Activated CD8-positive, alpha-beta memory T cell treated with anti-CD3 and anti-CD28 coated beads, Interleukin-2, amount 50 U/mL, for 4 hours (primary cell): ENCODE measurements at regions not wholly inside any gene's neighbourhood (a gene's known extent, or its start where the extent isn't known, plus 50 kb on each side); places are given as distances from the start of the nearest gene placed in this dataset.
"Not testable (repeated sequence)": the region's sequence is repeated elsewhere in the genome, so short reads cannot be mapped to it uniquely, and the experiment has no call there.

Experiments
- DNase-seq: peaks from one replicate; pipeline ENCODE4 v3.0.0-alpha.2; 2020

DNA sequence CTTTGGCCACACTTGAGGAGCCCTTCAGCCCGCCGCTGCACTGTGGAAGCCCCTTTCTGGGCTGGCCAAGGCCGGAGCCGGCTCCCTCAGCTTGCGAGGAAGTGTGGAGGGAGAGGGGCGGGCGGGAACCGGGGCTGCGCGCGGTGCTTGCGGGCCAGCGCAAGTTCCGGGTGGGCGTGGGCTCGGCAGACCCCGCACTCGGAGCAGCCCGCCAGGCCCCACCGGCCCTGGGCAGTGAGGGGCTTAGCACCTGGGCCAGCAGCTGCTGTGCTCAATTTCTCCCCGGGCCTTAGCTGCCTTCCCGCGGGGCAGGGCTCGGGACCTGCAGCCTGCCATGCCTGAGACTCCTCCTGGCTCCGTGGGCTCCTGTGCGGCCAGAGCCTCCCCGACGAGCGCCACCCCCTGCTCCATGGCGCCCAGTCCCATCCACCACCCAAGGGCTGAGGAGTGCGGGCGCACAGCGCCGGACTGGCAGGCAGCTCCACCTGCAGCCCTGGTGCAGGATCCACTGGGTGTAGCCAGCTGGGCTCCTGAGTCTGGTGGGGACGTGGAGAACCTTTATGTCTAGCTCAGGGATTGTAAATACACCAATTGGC lies 129.2 kb downstream of the MRPL14 start:
- not testable (repeated sequence) for DNase-seq

DNA sequence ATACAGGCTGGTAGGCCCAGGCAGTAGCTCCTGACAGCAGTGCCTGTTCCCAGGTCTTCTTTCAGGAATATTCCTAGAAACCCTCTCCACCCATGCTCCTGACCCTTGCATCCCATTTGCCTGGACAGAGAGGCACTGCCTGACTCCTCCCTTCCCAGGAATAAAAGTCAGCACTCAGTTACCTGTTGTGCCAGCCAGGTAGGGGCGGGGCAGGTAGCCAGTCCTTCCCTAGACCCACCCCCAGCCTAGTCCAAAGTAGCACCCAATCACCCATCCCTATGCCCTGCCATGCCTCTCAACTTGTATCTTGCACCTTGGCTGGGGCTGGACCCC lies 129.9 kb downstream of the MRPL14 start:
- no peak for DNase-seq

DNA sequence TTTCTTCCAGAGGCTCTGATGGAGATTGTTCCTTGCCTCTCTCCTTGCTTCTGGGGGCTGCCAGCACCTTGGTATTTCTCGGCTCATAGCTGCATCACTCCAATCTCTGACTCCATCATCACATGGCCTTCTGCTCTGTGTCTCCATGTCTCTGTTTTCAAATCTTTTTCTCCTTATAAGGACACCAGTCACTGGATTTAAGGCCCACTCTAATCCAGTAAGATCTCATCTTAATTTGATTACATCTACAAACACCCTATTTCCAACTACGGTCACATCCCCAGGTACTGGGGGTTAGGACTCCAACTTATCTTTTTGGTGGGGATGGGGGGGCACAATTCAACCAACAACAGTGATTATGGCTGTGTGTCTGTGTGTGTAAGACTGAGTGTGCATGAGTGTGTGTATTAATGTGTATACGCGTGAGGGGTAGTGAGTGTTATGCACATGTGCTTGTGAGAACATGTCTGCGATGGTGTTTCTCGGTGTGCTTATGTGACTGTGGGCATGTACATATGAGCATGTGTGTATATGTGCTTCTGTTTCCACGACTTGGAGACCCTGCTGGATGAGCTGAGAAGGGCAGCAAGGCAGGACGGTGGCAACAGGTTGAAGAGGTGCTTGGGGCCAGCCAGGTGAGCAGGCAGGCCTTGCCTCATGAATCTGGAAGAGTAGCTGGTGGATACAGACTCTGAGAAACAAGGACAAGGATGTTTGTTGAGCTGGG lies 130.5 kb downstream of the MRPL14 start:
- no peak for DNase-seq

DNA sequence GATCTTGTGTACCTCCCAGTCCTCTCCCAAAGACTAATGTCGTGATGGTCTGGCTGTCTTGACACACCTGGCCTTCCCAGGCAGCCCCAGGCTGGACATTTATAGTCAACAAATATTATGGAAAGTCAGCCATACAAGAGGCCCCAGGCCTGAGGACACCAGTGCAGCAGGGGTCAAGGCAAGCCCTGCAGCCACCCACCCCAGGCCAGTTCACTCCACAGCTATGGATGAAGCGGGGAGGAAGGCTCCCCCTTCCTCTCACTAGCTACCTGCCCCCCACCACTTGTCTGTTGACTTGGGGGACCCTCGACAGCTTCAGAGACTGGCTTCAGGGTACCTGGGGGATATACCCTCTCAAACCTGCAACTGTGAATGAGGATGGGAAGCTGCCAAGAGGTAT lies 132.1 kb downstream of the MRPL14 start:
- DNase-seq = no peak

DNA sequence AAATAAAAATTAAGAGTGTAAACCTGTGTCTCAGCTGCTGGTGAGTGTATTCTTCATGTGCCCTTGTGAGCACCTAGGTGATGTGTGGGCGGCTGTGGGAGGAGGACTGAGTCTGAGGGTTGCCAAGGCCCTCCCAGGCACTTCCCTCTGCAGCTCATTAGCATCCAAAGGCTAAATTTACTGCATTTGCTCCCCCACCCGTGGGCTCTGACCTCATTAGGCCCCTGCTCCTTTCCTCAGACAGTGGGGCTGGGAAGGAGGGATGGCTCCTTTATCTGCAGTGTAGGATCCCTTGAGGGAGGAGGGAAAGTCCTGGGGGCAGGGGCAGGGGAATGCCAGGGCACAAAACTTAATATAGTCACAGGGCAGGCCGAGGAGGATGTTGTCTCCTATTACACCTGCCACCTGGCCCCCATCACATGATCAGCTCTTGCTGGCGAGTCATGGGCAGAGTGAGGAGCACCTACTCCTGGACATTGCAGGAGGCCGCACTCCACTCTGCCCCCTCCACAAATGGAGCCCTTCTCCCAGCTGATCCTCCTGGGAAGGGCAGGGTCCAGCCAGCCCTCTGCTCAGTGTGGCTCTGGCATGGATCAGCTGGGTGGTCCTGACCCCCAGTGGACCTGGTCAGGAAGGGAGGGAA lies 133.2 kb downstream of the MRPL14 start:
- DNase-seq = no peak

DNA sequence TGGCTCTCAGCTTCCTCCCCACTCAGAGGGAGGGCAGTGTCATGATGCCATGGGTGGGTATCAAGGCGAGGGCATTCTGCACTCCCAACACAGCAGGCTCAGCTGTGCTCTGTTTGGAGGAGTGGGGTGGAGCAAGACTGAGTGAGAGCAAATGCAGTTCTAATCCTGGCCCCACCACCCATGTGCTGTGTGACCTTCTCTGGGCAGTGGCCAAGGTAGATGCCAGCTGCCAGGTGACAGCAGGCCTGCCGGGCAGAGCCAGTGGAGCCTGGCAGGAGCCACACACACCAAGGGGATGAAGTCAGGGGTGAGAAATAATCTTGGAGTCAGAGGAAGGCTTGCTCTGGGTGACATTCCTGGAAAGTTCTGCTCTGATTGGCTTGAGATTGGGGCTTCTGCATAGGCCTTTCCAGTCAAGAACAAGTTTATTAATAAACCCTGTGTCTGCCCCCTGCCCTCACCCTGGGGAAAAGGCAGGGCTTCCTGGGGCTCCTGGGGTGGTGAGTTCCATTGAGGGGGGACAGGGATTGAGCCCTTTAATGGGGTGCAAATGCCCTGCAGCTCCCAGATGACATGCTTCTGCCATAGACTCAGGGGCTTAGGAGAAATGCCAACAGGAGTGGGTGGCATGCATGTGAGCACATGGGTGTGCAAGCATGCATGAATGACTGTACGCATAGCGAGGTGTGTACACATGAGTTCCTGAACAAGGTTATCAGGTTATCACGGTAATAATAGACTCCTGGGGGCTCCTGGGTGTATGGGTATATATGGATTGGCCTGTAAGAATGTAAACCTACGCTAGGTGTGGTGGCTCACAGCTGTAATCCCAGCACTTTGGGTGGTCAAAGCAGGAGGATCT lies 134.2 kb downstream of the MRPL14 start:
- DNase-seq = no peak

DNA sequence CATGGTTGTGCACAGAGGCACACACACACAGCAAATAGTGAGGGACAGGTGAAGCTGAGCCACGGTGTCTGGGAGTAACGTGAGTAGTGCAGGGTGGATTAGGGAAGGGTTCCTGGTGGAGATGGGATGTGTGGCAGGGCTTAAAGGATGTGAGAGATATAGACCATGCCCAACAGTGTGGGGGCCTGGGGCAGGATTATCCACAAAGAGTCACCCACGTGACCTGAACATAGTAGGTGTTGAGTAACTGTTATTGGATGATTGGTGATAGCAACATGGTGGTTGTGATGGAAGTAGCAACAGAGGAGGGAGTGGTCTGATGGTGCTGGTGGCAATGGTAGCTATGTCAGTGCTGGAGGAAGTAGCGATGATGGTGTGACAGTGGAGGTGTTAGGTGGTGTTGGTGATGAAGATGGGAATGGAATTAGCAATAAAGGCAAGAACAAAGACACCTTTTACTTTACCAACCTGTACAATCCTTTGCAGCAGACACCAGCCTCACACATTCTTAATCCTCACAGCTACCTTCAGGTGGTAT lies 135.1 kb downstream of the MRPL14 start:
- no peak for DNase-seq

DNA sequence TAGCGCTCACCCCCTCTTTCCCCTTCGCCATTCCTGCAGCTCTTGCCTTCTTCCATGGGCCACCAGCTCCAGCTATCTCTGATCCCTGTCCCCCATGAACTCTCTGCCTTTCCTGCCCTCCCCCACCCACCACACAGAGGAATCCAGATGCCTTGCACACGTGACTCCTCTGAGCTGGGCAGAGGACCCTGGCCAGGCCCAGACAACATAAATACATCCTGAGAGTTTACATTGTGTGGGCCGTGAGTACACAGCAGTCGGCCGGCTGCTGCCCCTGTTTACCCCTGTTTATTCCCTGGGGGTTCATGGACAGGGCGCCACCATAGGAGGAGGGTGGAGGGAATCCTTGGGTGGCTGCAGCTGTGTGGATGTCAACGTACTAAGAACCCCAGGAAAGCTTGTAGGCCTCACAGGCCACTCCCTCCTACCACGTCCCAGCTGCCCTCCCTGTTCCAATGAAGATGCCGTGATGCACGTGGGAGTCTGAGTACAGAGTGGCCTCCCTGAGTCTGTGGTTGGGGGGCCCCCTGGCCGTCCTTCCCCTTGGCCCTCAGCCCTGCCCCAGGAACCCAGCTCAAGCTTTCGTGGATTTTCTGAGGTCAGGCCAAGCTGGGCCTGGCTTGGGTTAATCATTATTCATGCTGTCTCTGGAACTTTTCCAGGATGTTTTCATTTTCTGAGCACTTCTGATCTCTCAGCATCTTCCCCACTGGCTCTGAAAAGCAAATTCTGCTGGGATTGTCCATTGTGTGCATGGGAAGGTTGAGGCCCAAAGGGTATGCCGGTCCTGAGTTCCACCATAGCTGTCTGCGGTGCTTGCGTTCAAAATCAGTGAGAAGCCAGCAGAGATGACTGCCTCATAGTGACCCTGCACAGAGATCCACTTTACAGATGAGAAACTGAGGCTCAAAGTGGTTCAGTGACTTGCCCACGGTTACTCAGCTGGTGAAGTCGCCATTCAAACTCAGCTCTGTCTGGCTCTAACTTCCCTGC lies 136.3 kb downstream of the MRPL14 start:
- no peak for DNase-seq

DNA sequence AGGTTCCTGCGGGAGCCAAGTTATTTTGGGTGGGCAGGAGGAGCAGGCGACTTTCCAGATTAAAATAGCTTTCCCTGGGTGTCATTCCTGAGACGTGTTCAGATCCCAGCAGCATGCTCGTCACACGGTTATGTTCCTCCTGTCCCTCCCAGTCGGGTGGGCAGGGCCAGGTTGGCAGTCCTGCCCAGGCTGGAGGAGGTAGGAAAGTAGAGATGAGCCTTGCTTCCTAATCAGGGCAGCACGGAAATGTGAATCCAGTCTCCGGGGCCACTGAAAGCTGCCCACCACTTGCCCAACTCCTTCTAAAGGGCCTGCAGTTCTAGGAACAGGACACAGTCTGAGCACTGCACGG lies 137.0 kb downstream of the MRPL14 start:
- no peak for DNase-seq

DNA sequence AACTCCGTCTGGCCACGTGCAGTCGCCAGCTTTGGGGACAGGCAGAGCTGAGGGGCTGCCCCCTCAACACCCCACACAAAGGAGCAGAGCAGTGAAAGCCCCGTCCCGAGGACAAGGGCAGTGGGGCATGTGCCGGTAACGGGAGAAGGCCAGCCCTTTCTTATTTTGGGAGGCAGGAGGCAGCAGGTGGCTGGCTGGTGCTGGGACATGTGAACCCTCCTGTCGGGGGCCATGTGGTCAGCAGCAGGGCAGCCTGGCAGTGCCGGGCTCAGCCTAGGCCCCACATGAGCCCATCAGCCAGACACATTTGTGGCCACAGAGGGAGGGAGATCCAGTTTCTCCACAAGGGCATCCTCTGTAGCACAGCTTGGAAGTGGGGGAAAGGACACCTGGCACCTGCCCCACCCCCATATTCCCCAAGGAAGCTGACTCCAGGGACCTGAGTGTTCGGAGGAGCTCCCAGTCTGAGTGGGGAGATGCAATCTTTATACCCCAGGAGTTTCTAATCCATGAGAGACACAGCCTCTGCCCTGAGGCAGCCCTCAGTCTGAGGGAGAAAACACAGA lies 137.6 kb downstream of the MRPL14 start:
- no peak for DNase-seq

DNA sequence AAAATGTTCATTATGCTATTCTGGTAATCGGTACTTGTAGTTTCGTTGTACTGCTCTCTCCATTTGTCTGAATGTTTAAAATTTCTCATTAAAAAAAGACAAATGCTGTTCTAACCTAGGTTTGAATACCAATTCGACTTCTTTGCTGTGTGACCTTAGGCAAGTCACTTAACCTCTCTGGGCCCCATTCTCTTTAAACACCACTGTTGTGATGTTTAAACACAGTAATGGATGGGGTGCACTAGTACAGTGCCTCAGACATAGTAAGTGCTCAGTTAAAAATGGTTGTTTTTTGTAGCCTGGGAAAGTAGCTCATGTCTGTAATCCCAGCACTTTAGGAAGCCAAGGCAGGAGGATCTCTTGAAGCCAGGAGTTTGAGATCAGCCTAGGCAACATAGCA lies 138.5 kb downstream of the MRPL14 start:
- no peak for DNase-seq

DNA sequence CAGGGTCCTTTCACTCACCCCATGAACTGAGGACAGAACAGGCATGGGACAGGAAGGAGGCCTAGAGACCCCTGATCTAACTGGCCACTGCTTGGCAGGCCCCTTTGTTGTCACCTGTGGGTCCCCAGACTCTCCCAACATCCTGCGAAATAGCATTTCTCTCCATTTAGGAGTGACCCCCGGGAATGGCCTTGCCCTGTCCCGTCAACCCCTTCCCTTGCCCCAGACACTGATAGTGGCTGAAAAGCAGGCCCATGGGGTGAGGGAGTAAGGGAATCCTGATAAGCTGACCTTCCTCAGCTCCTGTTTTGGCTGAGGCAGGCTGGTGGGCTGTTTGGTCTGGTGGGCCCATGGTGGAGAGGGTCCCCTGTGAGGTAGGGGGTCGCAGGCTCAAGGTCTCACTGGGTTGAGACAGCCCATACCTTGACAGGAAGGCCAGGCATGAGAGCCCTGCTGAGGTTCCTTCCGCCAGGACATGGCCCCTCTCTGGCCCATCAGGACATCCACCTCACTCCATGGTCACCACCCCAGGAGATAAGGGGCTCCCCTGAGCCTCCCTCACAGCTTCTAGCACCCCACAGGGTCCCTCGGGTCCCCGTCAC lies 139.3 kb downstream of the MRPL14 start:
- DNase-seq = no peak

DNA sequence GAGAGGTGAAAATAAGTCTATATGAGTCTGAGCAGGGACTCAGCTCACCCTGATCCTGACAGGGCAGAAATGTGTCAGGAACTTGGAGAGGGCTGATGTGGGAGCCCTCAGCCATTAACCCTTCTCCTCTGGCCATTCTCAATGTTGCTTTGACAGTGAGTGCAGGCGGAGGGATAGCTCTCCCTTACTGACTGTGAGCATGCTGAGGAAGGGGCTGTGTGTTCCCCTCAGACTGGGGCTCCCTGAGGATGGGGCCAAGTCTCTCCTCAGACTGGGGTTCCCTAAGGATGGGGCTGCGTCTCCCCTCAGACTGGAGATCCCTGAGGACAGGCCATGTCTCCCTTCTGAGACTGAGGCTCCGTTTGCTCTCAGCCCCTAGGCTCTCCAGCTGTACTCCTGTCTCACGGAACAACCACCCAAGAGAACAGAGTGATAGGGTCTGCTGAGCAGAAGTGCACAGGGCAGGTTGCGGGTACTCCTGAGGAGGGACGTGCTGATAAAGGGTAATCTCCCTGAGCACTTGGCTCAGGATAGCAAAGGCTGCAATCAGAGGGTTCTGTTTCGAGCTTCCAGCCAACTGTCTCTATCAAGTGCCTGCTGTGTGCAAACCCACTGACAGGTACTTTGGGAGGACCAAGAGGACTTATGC lies 141.0 kb downstream of the MRPL14 start:
- DNase-seq = no peak

DNA sequence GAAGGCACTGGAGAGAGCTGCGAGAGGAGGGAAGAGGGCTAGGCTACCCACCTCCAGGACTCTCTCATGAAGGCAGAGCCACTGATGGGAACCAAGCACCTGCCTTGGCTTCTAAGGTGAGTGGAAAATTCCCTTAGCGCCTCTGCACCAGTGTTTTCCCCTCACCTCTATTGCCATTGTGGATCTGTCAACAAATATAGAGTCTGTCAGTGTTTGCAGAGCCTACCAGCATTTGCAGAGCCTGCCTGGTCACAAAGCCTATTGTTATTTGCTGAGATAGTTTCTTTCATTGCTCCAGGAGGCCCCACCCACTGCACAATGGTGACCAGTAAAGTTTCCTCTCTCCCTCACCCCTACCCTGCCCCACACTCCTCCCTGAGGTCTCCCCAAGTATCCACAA lies 141.9 kb downstream of the MRPL14 start:
- no peak for DNase-seq

DNA sequence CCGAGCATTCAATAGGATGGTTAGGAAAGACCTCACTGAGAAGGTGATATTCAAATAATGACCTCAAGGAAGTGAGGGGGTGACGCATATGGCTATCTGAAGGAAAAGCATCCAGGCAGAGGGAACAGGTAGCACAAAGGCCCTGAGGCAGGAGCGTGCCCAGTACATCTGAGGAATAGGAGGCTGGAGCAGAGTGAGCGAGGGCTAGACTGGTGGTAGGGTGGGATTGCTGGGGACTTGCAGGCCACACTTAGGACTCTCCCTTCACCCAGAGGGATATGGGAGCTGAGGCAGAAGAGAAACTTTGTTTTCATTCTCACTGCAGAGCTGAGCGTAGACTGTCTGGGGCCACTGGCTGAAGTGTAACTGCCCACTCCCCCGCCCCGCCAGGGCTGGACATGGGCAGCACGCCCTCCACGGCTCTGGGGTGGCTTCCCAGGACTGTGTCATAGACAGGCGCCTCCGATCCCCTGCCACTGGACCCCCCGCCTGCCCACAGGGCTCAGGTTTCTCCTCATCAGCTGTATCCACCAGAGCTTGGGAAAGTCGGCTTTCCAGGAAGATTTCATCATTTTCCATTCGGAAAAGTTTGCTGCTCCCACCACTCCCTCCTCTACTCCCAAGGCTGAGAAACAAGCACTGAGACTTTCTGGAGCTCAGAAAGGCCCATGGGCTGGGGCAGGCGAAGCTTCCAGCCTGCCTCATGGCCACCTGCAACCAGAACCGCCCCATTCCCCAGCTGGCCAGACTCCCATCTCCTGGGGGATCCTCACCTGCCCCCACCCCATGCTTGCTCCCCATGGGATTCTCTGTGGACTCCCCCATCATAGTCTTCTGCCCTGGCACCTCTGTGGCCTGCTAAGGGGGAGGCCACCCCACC lies 142.6 kb downstream of the MRPL14 start:
- no peak for DNase-seq

DNA sequence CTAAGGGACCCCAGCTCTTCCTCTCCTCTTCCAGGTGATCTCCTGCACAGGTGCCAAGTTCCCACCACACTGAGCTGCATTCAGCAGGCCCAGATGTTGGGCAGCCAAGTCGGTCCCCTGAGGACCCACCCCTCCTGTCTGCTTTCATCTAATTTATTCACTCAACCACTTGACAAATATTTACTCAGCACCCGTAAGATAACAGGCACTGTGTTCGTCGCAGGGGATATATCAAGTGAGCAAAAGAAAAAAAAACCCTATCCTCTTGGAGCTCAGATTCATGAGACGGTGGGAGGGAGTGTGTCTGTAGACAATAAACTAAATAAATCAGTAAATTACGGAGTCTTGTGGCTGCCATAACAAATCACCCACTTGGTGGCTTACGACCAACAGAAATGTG lies 143.6 kb downstream of the MRPL14 start:
- DNase-seq = no peak

DNA sequence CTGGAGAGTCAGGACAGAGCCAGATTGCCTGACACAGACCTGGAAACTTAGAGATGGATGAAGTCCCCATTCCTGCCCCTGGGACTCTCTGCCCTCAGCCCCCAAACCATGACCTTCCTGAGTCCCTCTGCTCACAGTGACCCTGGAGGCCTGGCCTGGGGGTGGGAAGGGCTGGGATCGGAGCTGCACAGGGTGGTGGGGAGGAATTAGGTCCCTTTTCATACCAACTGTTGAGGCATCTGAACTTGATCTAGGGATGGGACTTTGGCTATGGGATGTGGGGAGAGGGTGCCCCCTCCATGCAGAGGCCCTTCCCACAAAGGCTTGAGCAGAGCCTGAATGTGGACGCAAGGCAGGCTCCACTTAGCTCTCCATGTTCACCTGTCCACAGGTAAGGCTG lies 144.1 kb downstream of the MRPL14 start:
- DNase-seq = peak; percentile 2

DNA sequence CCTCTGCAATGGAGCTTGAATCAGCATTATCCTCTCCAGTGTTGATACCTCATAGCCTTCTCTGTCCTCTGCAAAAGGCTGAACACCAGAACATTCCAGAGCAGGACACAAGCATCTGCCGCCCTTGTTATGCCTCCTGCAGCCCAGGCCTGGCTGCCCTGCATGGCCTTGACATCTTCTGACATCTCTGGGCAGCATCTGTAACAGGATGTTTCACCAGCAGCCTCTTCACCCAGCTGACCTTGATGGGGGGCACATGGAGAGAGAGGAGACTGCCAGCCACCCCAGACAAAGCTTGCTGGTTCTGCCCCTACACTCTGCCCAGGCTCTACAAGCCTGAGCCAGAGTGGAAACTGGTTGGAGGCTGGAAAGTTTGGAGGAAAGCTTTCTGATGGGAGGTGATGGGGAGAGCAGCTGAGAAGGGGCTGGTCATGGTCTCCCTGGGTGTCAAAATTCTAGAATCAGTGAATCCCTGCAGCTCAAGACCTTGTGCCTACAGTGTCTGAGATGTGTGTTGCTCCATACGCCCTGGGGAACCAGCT lies 145.1 kb downstream of the MRPL14 start:
- DNase-seq = peak; percentile 9

DNA sequence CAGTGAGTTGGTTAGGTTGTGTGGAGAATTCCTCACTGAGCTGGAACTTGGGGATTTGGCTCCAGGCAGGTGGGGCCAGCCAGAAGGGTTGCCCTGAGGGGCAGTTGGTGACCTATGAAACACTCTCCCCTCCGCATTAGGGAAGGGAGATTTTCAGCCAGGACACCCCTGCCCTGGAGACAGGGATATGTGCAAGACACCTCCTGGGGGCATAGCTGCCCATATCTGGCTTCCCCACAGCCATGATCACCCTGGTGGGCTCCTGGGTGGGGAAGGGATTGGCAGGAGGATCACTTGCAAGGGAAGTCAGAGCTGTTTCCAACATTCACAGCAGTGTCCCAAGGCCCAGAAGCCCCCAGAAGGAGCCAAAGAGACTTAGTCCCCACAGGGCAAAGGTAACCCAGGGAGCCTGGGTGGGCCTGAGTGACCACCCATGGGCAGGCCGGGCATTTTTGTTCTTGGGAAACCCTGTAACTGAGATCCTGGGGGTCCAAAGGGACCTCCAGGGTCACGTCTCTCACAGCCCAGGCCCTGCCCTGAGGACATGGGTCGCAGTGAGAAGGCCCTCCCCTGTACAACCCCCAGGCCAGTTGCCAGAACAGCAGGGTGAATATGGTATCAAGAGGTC lies 145.8 kb downstream of the MRPL14 start:
- peak; percentile 6 for DNase-seq
